ENCODE measurements at regions not wholly inside any gene's neighbourhood (a gene's known extent, or its start where the extent isn't known, plus 50 kb on each side); places are given as distances from the start of the nearest gene placed in this dataset.

GRCh38 chrX:81957318-81957717 lies 755.4 kb downstream of the SH3BGRL start:
- Histone ChIP-seq H3K9ac (ENCODE audit: control insufficient read depth, extremely low read depth, insufficient read depth, low read length) (no peak overlapping the region), H3K27me3 (ENCODE audit: control insufficient read depth, extremely low read depth, insufficient read depth, low read length) (no peaks in the 10 kb centered on the region), H3K36me3 (ENCODE audit: control insufficient read depth in 2 of 2, extremely low read depth in 1 of 2, insufficient read depth in 2 of 2, low read length in 2 of 2) (no peaks in the 10 kb centered on the region), H3K27ac (ENCODE audit: control insufficient read depth, insufficient read depth, low read length) (no peak overlapping the region), H4K20me1 (ENCODE audit: control insufficient read depth, extremely low read depth, insufficient read depth, low read length) (no peaks in the 10 kb centered on the region), H3K4me2 (ENCODE audit: control insufficient read depth, extremely low read depth, insufficient read depth, low read depth, low read length) (no peak overlapping the region), H3K9me3 (ENCODE audit: control insufficient read depth, low read depth, low read length) (no peaks in the 10 kb centered on the region), H3K4me3 (ENCODE audit: control insufficient read depth in 2 of 3, extremely low read depth in 1 of 3, insufficient read depth in 2 of 3, low read depth in 1 of 3, low read length in 3 of 3) (no peak overlapping the region), H3K4me1 (ENCODE audit: control insufficient read depth, extremely low read depth, insufficient read depth, low read length) (no peaks in the 10 kb centered on the region), H2AFZ (ENCODE audit: control insufficient read depth, low read length) (no peak overlapping the region), H3K9me1 (ENCODE audit: control insufficient read depth, extremely low read depth, insufficient read depth, low read length) (no peaks in the 10 kb centered on the region), H3K79me2 (ENCODE audit: control insufficient read depth, insufficient read depth, low read length) (no peaks in the 10 kb centered on the region)
- FAIRE-seq (no peak), DNase-seq (ENCODE audit: low read depth, low spot score) (no peak)
- dilution Hi-C loops (cut with MboI; ENCODE audit: extremely low pct_ligation_motif_present, low sequenced_read_pairs): no loop called here
- TF ChIP-seq CTCF (optimal IDR thresholded peaks at IDR 0.05 in 1 of 3, IDR thresholded peaks at IDR 0.05 in 1 of 3, conservative IDR thresholded peaks at IDR 0.05 in 1 of 3; ENCODE audit: extremely low read depth in 1 of 3, insufficient read depth in 2 of 3, low read length in 3 of 3) (no peak), EZH2 (IDR thresholded peaks at IDR 0.05; ENCODE audit: low read length) (no peak)

- Histone ChIP-seq H3K27me3 (ENCODE audit: control insufficient read depth, extremely low read depth, insufficient read depth, low read length) (no peaks in the 10 kb centered on the region), H3K9ac (ENCODE audit: control insufficient read depth, extremely low read depth, insufficient read depth, low read length) (no peak overlapping the region), H3K4me1 (ENCODE audit: control insufficient read depth, extremely low read depth, insufficient read depth, low read length) (no peaks in the 10 kb centered on the region), H4K20me1 (ENCODE audit: control insufficient read depth, extremely low read depth, insufficient read depth, low read length) (no peaks in the 10 kb centered on the region), H3K4me2 (ENCODE audit: control insufficient read depth, extremely low read depth, insufficient read depth, low read depth, low read length) (no peak overlapping the region), H3K9me1 (ENCODE audit: control insufficient read depth, extremely low read depth, insufficient read depth, low read length) (no peaks in the 10 kb centered on the region), H2AFZ (ENCODE audit: control insufficient read depth, low read length) (no peak overlapping the region), H3K79me2 (ENCODE audit: control insufficient read depth, insufficient read depth, low read length) (no peaks in the 10 kb centered on the region), H3K27ac (ENCODE audit: control insufficient read depth, insufficient read depth, low read length) (no peak overlapping the region), H3K9me3 (ENCODE audit: control insufficient read depth, low read depth, low read length) (no peaks in the 10 kb centered on the region), H3K36me3 (ENCODE audit: control insufficient read depth in 2 of 2, extremely low read depth in 1 of 2, insufficient read depth in 2 of 2, low read length in 2 of 2) (no peaks in the 10 kb centered on the region), H3K4me3 (ENCODE audit: control insufficient read depth in 2 of 3, extremely low read depth in 1 of 3, insufficient read depth in 2 of 3, low read depth in 1 of 3, low read length in 3 of 3) (no peak overlapping the region)
- FAIRE-seq (no peak), DNase-seq (ENCODE audit: low read depth, low spot score) (no peak)
- TF ChIP-seq EZH2 (IDR thresholded peaks at IDR 0.05; ENCODE audit: low read length): no peak
- TF ChIP-seq CTCF (optimal IDR thresholded peaks at IDR 0.05 in 1 of 3, IDR thresholded peaks at IDR 0.05 in 1 of 3, conservative IDR thresholded peaks at IDR 0.05 in 1 of 3; ENCODE audit: extremely low read depth in 1 of 3, insufficient read depth in 2 of 3, low read length in 3 of 3): peak in 2 of 3 experiments; percentile 25 to 43
- dilution Hi-C loops (cut with MboI; ENCODE audit: extremely low pct_ligation_motif_present, low sequenced_read_pairs): no loop called here
Observed at GRCh38 chrX:81957900-81958545, 756.1 kb downstream of the SH3BGRL start.
